Suprapubic skin (tissue), 4 donors: ENCODE measurements at regions not wholly inside any gene's neighbourhood (a gene's known extent, or its start where the extent isn't known, plus 50 kb on each side); places are given as distances from the start of the nearest gene placed in this dataset.

Experiments used
- DNase-seq, 2 donors: peaks; one replicate each; pipeline ENCODE4 v3.0.0-alpha.2; 2019; ENCODE audit warnings: low spot score in 2 of 2
- H3K27ac ChIP-seq: fragments of 200-600 bp; sonication (generic); one replicate; pipeline ENCODE4 v1.5.1; 2019
- H3K27me3 ChIP-seq: fragments of 200-600 bp; sonication (generic); one replicate; pipeline ENCODE4 v1.5.1; 2019
- H3K36me3 ChIP-seq: fragments of 200-600 bp; sonication (generic); one replicate; pipeline ENCODE4 v1.5.1; 2019
- H3K4me1 ChIP-seq: fragments of 200-600 bp; sonication (generic); one replicate; pipeline ENCODE4 v1.5.1; 2019
- H3K4me3 ChIP-seq: fragments of 200-600 bp; sonication (generic); one replicate; pipeline ENCODE4 v1.5.1; 2019; ENCODE audit warnings: mild to moderate bottlenecking
- H3K9me3 ChIP-seq: fragments of 200-600 bp; sonication (generic); one replicate; pipeline ENCODE4 v1.5.1; 2019
- EP300 ChIP-seq: sonication (generic); formaldehyde crosslinking; IDR thresholded peaks from one replicate; pipeline ENCODE4 v1.6.1; 2017; ENCODE audit warnings: antibody characterized with exemption
- POLR2A ChIP-seq, 2 donors: fragments of 450-650 bp; IDR thresholded peaks; one replicate each; pipeline ENCODE4 v1.6.1; 2017; ENCODE audit warnings: antibody characterized with exemption in 2 of 2, mild to moderate bottlenecking in 2 of 2, moderate library complexity in 2 of 2
- POLR2AphosphoS5 ChIP-seq, 3 donors: sonication (generic); formaldehyde crosslinking; IDR thresholded peaks; one replicate each; pipeline ENCODE4 v1.6.1; 2017; ENCODE audit warnings: antibody characterized with exemption in 3 of 3
- WGBS: methylation state at CpG from one replicate; pipeline ENCODE4 v1.1.5; 2018; 5-methylcytosine and 5-hydroxymethylcytosine counted together
- TF ChIP-seq, protein P1 (sequence below), 2 donors: fragments of 200-600 bp in 1 of 2; fragments of 450-650 bp in 1 of 2; sonication (generic) in 1 of 2; IDR thresholded peaks; one replicate each; pipeline ENCODE4 v1.5.1; 2016 to 2019; ENCODE audit warnings: antibody characterized with exemption in 2 of 2, mild to moderate bottlenecking in 1 of 2, moderate library complexity in 1 of 2

DNA sequence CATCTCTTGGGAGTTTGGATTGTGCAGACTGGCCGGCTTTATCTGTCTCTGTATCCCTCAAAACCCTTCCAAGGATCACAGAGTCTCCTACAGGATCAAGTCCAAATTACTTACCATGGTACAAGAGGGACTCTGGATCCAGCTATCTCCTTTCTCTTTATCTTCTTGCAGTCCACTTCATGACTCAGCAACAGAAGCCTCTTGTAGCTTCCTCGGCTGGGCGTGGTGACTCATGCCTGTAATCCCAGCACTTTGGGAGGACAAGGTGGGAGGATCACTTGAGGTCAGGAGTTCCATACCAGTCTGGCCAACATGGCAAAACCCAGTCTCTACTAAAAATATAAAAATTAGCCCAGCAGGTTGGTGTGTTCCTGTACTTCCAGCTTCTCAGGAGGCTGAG lies 189.7 kb downstream of the BCAT1 start:
- no peak for TF ChIP-seq POLR2AphosphoS5 (IDR thresholded peaks at IDR 0.05)
- no peak for TF ChIP-seq EP300
- TF ChIP-seq POLR2A (IDR thresholded peaks at IDR 0.05): no peak
- TF ChIP-seq, protein P1, sequence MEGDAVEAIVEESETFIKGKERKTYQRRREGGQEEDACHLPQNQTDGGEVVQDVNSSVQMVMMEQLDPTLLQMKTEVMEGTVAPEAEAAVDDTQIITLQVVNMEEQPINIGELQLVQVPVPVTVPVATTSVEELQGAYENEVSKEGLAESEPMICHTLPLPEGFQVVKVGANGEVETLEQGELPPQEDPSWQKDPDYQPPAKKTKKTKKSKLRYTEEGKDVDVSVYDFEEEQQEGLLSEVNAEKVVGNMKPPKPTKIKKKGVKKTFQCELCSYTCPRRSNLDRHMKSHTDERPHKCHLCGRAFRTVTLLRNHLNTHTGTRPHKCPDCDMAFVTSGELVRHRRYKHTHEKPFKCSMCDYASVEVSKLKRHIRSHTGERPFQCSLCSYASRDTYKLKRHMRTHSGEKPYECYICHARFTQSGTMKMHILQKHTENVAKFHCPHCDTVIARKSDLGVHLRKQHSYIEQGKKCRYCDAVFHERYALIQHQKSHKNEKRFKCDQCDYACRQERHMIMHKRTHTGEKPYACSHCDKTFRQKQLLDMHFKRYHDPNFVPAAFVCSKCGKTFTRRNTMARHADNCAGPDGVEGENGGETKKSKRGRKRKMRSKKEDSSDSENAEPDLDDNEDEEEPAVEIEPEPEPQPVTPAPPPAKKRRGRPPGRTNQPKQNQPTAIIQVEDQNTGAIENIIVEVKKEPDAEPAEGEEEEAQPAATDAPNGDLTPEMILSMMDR (IDR thresholded peaks at IDR 0.05): no peak
- H3K4me3 ChIP-seq: no peak overlapping the region
- DNase-seq: no peak
- 90% methylated on average over 3 of the region's 3 CpGs for WGBS
- H3K36me3 ChIP-seq: no peaks in the 10 kb centered on the region
- H3K27me3 ChIP-seq: no peaks in the 10 kb centered on the region
- no peaks in the 10 kb centered on the region for H3K4me1 ChIP-seq
- no peaks in the 10 kb centered on the region for H3K9me3 ChIP-seq
- no peak overlapping the region for H3K27ac ChIP-seq

DNA sequence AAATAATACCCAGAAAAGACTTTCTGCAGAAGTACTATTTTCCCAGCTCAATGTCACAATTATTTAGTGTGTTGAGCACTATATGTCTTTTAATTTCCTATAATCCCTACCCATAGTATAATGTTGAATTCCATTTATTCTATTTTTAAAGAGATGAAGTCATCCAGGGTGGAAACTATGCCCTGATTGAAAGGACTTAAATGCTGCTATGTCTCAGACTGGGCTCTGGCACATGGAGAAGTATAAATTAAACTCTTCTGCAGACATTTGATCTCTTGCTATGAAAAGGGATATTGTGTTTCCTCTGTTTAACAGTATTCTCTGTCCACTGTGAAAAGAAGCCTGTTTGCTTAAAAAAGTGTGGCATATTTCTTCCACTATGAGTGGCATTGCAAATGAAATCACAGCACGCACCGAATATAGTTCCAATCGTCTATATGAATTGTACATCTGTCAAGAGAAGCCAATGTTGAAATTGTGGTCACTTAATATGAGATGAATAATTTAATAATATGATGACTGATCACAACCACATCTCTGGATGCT lies 192.3 kb downstream of the BCAT1 start:
- Histone ChIP-seq H3K4me3 (no peak overlapping the region), H3K36me3 (no peaks in the 10 kb centered on the region), H3K4me1 (no peaks in the 10 kb centered on the region), H3K27me3 (no peaks in the 10 kb centered on the region), H3K9me3 (no peaks in the 10 kb centered on the region), H3K27ac (no peak overlapping the region)
- no peak for DNase-seq
- TF ChIP-seq POLR2AphosphoS5 (IDR thresholded peaks at IDR 0.05) (no peak), EP300 (no peak), POLR2A (IDR thresholded peaks at IDR 0.05) (no peak)
- TF ChIP-seq, protein P1 (IDR thresholded peaks at IDR 0.05): no peak
- WGBS: 79% methylated on average over 3 of the region's 3 CpGs

DNA sequence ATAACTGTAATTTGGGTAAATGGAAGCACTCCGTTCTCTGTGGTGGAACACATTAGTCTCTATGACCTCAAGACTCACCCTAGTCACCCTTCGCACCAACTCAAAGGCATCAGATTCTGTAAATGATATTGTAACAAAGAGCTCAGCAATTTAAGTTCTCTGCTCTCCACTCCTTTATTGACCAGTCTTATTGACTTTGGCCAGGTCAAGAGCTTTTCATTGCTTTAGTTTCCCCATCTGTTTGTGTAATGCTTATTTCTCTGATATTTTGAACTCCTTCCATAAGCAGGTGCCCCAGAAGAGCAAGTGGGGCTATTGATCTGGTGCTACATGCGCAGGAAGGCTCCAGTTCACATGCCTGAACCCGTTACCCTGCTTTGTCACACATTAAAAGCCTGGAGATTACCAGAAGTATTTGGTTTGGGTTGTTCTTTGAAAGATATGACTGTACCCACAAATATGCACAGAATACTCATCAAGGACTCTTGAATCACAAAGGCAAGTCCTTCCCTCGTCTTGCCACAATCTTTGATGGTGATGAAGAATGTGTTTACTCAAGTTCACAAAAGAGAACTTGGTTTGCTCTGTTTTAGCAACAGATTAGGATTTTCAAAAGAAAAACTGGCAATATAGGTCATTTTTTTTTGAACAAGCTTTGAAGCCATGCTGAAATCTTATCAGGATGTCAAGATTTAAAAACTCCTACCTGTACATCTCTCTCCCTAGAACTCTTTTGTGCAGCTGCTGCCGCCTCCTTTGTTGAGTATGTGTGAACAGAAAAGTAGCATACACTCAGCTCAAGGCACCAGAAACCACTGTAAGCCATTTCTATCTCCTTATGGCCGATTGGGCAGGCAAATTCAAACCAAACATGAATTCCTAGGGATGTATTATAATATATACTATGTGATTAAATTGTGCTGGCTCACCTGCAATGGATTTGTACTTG lies 193.9 kb downstream of the BCAT1 start:
- no peaks in the 10 kb centered on the region for H3K4me1 ChIP-seq
- no peak overlapping the region for H3K27ac ChIP-seq
- H3K36me3 ChIP-seq: no peaks in the 10 kb centered on the region
- WGBS: 64% methylated on average over 7 of the region's 7 CpGs
- no peak for DNase-seq
- H3K27me3 ChIP-seq: no peaks in the 10 kb centered on the region
- no peak overlapping the region for H3K4me3 ChIP-seq
- no peak for TF ChIP-seq EP300
- TF ChIP-seq POLR2AphosphoS5 (IDR thresholded peaks at IDR 0.05): no peak
- no peaks in the 10 kb centered on the region for H3K9me3 ChIP-seq

DNA sequence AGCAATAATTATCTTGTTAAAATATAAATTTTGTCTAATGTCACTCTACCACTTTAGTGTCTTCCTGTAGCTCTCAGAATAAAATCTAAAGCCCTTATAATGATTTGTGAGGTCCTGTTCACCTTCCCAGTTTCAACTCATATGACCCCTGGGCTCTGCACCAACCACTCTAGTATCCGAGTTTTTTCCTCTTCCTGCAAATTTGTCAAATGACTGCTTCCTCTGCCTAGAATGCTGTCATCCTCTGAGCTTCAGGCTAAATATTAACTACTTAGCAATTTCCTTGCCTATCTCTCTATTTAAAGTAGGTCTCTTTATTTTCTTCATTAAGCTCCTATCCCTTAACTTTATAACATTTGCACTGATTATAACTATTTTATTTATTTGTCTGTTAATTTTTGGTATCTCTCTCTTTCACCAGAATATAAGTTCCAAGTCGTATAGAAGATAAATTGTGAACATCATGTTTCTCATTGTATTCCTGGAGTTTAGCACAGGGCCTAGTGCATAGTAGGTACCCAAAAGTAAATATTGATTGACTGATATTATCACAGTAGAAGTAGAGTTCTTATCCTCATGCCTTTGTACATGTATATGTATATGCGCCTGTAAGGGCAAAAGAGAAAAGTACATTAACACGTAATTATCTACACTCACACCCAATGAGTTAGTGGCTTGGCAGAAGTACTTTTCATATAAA lies 196.0 kb downstream of the BCAT1 start:
- H3K36me3 ChIP-seq: no peaks in the 10 kb centered on the region
- no peak for DNase-seq
- no peak for TF ChIP-seq POLR2A (IDR thresholded peaks at IDR 0.05)
- no peak for TF ChIP-seq EP300
- TF ChIP-seq, protein P1 (IDR thresholded peaks at IDR 0.05): no peak
- no peak for TF ChIP-seq POLR2AphosphoS5 (IDR thresholded peaks at IDR 0.05)
- no peaks in the 10 kb centered on the region for H3K9me3 ChIP-seq
- no peaks in the 10 kb centered on the region for H3K4me1 ChIP-seq
- no peak overlapping the region for H3K4me3 ChIP-seq
- no peaks in the 10 kb centered on the region for H3K27me3 ChIP-seq
- no peak overlapping the region for H3K27ac ChIP-seq
- WGBS: 75% methylated on average over 4 of the region's 4 CpGs

DNA sequence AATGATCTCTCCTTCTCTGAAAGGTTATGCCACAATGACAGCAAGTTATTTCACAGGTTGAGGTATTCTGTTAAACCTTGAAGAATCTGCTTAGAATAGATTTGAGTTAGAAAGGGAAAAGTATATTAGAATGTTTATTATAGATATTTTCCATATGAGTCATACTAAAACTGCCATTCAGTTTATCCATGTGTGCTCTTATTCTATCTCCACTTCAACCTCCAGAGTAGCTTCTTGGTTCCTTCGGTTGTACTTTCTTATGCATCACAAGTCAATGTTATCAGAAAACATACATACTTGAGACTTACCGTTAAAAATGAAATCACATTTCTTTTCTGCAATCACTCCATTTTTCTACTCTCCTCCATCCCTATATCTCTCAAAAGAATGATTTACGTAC lies 197.7 kb downstream of the BCAT1 start:
- TF ChIP-seq POLR2AphosphoS5 (IDR thresholded peaks at IDR 0.05) (no peak), EP300 (no peak), POLR2A (IDR thresholded peaks at IDR 0.05) (no peak)
- TF ChIP-seq, protein P1 (IDR thresholded peaks at IDR 0.05): no peak
- Histone ChIP-seq H3K27ac (no peak overlapping the region), H3K36me3 (no peaks in the 10 kb centered on the region), H3K9me3 (no peaks in the 10 kb centered on the region), H3K27me3 (no peaks in the 10 kb centered on the region), H3K4me1 (no peaks in the 10 kb centered on the region), H3K4me3 (no peak overlapping the region)
- 95% methylated on average over 3 of the region's 3 CpGs for WGBS
- DNase-seq: no peak
